IMR-90 (cell line): ENCODE measurements at regions not wholly inside any gene's neighbourhood (a gene's known extent, or its start where the extent isn't known, plus 50 kb on each side); places are given as distances from the start of the nearest gene placed in this dataset.

Experiments
- ATAC-seq: fragments of 200-7000 bp; cut with Tn5 transposase; 2 replicates; pipeline ENCODE4 v1.9.1; 2020; ENCODE audit warnings: low read depth, mild to moderate bottlenecking, moderate library complexity
- BruUV-seq: library from RNA; stranded (reverse); fragments of 400-500 nt; replicated peaks from 2 replicates; lab custom pipeline; 2021; lab: Mats Ljungman, UMichigan
- CTCF ChIA-PET: fragments of 300-600 bp; formaldehyde crosslinking; extraction: SDS; loops from one replicate; lab custom pipeline; 2021; ENCODE audit warnings: antibody characterized with exemption; lab: Yijun Ruan, JAX
- POLR2A ChIA-PET: fragments of 300-600 bp; sonication (Branson Sonifier 250); formaldehyde crosslinking; loops from one replicate; lab custom pipeline; 2022; ENCODE audit warnings: antibody characterized with exemption; ENCODE audit not compliant: unreplicated experiment; lab: Charles Lee
- DNase-seq: peaks from one replicate; pipeline ENCODE4 v3.0.0; 2013
- H2AFZ ChIP-seq: replicated peaks from 2 replicates; pipeline ENCODE3; 2013; ENCODE audit warnings: low read length, mild to moderate bottlenecking; ENCODE audit not compliant: poor library complexity
- H2AK5ac ChIP-seq: 2 replicates; pipeline ENCODE4 v1.6.1; 2013; ENCODE audit warnings: low read depth, low read length, inconsistent platforms
- H2AK9ac ChIP-seq: replicated peaks from 2 replicates; pipeline ENCODE3; 2013; ENCODE audit warnings: mild to moderate bottlenecking, low read depth, low read length, moderate library complexity; ENCODE audit not compliant: poor library complexity
- H2BK120ac ChIP-seq: 2 replicates; pipeline ENCODE4 v1.6.1; 2013; ENCODE audit warnings: low read depth, low read length, inconsistent platforms
- H2BK15ac ChIP-seq: 3 replicates; pipeline ENCODE4 v1.6.1; 2013; ENCODE audit warnings: low read depth, low read length, inconsistent platforms
- H2BK20ac ChIP-seq: 2 replicates; pipeline ENCODE4 v1.6.1; 2013; ENCODE audit warnings: low read depth, mild to moderate bottlenecking, inconsistent platforms, low read length, moderate library complexity
- H2BK5ac ChIP-seq: 2 replicates; pipeline ENCODE4 v1.6.1; 2013; ENCODE audit warnings: mild to moderate bottlenecking, low read depth, low read length, inconsistent platforms; ENCODE audit not compliant: poor library complexity, severe bottlenecking
- H3K14ac ChIP-seq: replicated peaks from 2 replicates; pipeline ENCODE4 v1.6.1; 2013; ENCODE audit warnings: low read depth, low read length, inconsistent platforms
- H3K18ac ChIP-seq: 2 replicates; pipeline ENCODE4 v1.6.1; 2013; ENCODE audit warnings: low read depth, low read length, control low read depth
- H3K23ac ChIP-seq: 2 replicates; pipeline ENCODE4 v1.6.1; 2013; ENCODE audit warnings: low read depth, low read length, inconsistent platforms
- H3K27ac ChIP-seq: 2 replicates; pipeline ENCODE4 v1.5.1; 2013; ENCODE audit warnings: mild to moderate bottlenecking, control low read depth, low read length; ENCODE audit not compliant: insufficient read depth
- H3K27me3 ChIP-seq: 2 replicates; pipeline ENCODE4 v1.6.1; 2013; ENCODE audit warnings: low read length; ENCODE audit not compliant: control insufficient read depth, insufficient read depth
- H3K36me3 ChIP-seq: 2 replicates; pipeline ENCODE4 v1.6.1; 2013; ENCODE audit warnings: low read length, mixed read lengths; ENCODE audit not compliant: control insufficient read depth, insufficient read depth
- H3K4ac ChIP-seq: 2 replicates; pipeline ENCODE4 v1.6.1; 2013; ENCODE audit warnings: low read depth, low read length, inconsistent platforms
- H3K4me1 ChIP-seq: 2 replicates; pipeline ENCODE4 v1.6.1; 2013; ENCODE audit warnings: low read length, mixed read lengths; ENCODE audit not compliant: control insufficient read depth, insufficient read depth
- H3K4me2 ChIP-seq: 2 replicates; pipeline ENCODE4 v1.6.1; 2013; ENCODE audit warnings: low read depth, mild to moderate bottlenecking, control low read depth, low read length, moderate library complexity
- H3K4me3 ChIP-seq: 2 replicates; pipeline ENCODE4 v1.5.1; 2013; ENCODE audit warnings: low read depth, mild to moderate bottlenecking, control low read depth, low read length, moderate library complexity; ENCODE audit not compliant: insufficient read depth
- H3K56ac ChIP-seq: 2 replicates; pipeline ENCODE4 v1.6.1; 2013; ENCODE audit warnings: low read length, inconsistent platforms; ENCODE audit not compliant: insufficient read depth; ENCODE audit errors: extremely low read depth
- H3K79me1 ChIP-seq, 2 experiments: 2 replicates each; pipeline ENCODE4 v1.6.1; 2013; ENCODE audit warnings: low read length in 2 of 2, inconsistent platforms in 1 of 2, low read depth in 1 of 2
- H3K9ac ChIP-seq: 2 replicates; pipeline ENCODE4 v1.6.1; 2013; ENCODE audit warnings: low read depth, low read length, control low read depth
- H3K9me1 ChIP-seq: 2 replicates; pipeline ENCODE4 v1.6.1; 2013; ENCODE audit warnings: low read length, inconsistent platforms; ENCODE audit not compliant: insufficient read depth
- H3K9me3 ChIP-seq: 2 replicates; pipeline ENCODE4 v1.6.1; 2013; ENCODE audit warnings: low read length; ENCODE audit not compliant: control insufficient read depth, insufficient read depth
- H4K20me1 ChIP-seq: 2 replicates; pipeline ENCODE4 v1.6.1; 2013; ENCODE audit warnings: low read length, inconsistent platforms; ENCODE audit not compliant: insufficient read depth
- H4K5ac ChIP-seq: 2 replicates; pipeline ENCODE4 v1.6.1; 2013; ENCODE audit warnings: mild to moderate bottlenecking, low read depth, low read length, control low read depth
- H4K8ac ChIP-seq, 2 experiments: 2 replicates each; pipeline ENCODE4 v1.6.1; 2013; ENCODE audit warnings: low read depth in 2 of 2, low read length in 2 of 2, control low read depth in 1 of 2, inconsistent platforms in 1 of 2
- H4K91ac ChIP-seq: 2 replicates; pipeline ENCODE4 v1.6.1; 2013; ENCODE audit warnings: low read depth, low read length, inconsistent platforms; ENCODE audit not compliant: insufficient read depth
- CHD1 ChIP-seq: IDR thresholded peaks from 2 replicates; pipeline ENCODE4 v1.6.1; 2012; ENCODE audit warnings: low read depth, low read length, improper control_type of control experiment
- CTCF ChIP-seq: conservative IDR thresholded peaks from 2 replicates; pipeline ENCODE4 v1.5.1; 2012; ENCODE audit warnings: mild to moderate bottlenecking, low read depth, low read length, improper control_type of control experiment
- MXI1 ChIP-seq: IDR thresholded peaks from 2 replicates; pipeline ENCODE4 v1.6.1; 2012; ENCODE audit warnings: low read depth, mild to moderate bottlenecking, low read length, moderate library complexity, borderline replicate concordance
- SMC3 ChIP-seq: fragments of 150-350 bp; IDR thresholded peaks from 2 replicates; pipeline ENCODE4 v1.6.1; 2016; ENCODE audit warnings: low read depth, mild to moderate bottlenecking, antibody characterized with exemption, low read length, moderate library complexity
- USF2 ChIP-seq: fragments of 150-350 bp; IDR thresholded peaks from 2 replicates; pipeline ENCODE4 v1.6.1; 2017; ENCODE audit warnings: mild to moderate bottlenecking, antibody characterized with exemption, low read length, low read depth
- WGBS, 2 experiments: methylation state at CpG; one replicate each; pipeline versions ENCODE4 v1.1.5 to v1.1.7; 2013; ENCODE audit warnings: missing lambda C conversion rate in 2 of 2; ENCODE audit not compliant: insufficient read length in 1 of 2; ENCODE audit errors: extremely low coverage in 2 of 2; 5-methylcytosine and 5-hydroxymethylcytosine counted together
- dilution Hi-C: fragments of 300-500 bp; cut with HindIII; formaldehyde crosslinking; loops from one replicate; pipeline ENCODE4 v1.14.3; 2018; ENCODE audit warnings: low sequenced_read_pairs; ENCODE audit not compliant: unreplicated experiment
- in situ Hi-C: fragments of 300-500 bp; cut with MboI; formaldehyde crosslinking; loops from 3 replicates; pipeline ENCODE4 v1.14.3; 2019; ENCODE audit warnings: low sequenced_read_pairs, inconsistent platforms, mixed read lengths
- intact Hi-C: fragments of 100-400 bp; cut with micrococcal nuclease; formaldehyde crosslinking; loops from 2 replicates; pipeline ENCODE4 v1.10.0; 2022

GRCh38 chr5:66538531-66538930 lies 57.7 kb upstream of the MAST4 start:
- Histone ChIP-seq H2BK120ac (no peak overlapping the region), H4K8ac (no peak overlapping the region), H2AFZ (no peak overlapping the region), H3K79me1 (no peaks in the 10 kb centered on the region), H3K4me3 (no peak overlapping the region), H3K27ac (no peak overlapping the region), H2BK5ac (no peak overlapping the region), H4K5ac (no peak overlapping the region), H3K27me3 (no peaks in the 10 kb centered on the region), H3K4me2 (no peak overlapping the region), H2AK9ac (no peak overlapping the region), H3K14ac (no peak overlapping the region), H3K4ac (no peak overlapping the region), H4K91ac (no peak overlapping the region), H3K4me1 (no peaks in the 10 kb centered on the region), H2AK5ac (no peak overlapping the region), H4K20me1 (no peaks in the 10 kb centered on the region), H3K9me1 (no peaks in the 10 kb centered on the region), H3K18ac (no peak overlapping the region), H3K23ac (no peak overlapping the region), H2BK15ac (no peak overlapping the region), H3K9ac (no peak overlapping the region), H3K9me3 (no peaks in the 10 kb centered on the region), H2BK20ac (no peak overlapping the region), H3K36me3 (no peaks in the 10 kb centered on the region), H3K56ac (no peak overlapping the region)
- CTCF ChIA-PET, result no interaction called here
- dilution Hi-C loops, result no loop called here
- POLR2A ChIA-PET, result no interaction called here
- intact Hi-C loops, result no loop called here
- in situ Hi-C loops, result no loop called here
- no CpG with 5 or more reads among the region's 3 CpGs for WGBS, 2 experiments
- TF ChIP-seq CHD1, result no peak
- no peak for TF ChIP-seq SMC3
- no peak for TF ChIP-seq USF2
- TF ChIP-seq CTCF, result no peak
- TF ChIP-seq MXI1, result no peak
- no peak for DNase-seq
- no TSS peak for BruUV-seq
- no peak for ATAC-seq
